SU-DHL-6 (cell line): ENCODE measurements at regions not wholly inside any gene's neighbourhood (a gene's known extent, or its start where the extent isn't known, plus 50 kb on each side); places are given as distances from the start of the nearest gene placed in this dataset.
"Not testable (repeated sequence)": the region's sequence is repeated elsewhere in the genome, so short reads cannot be mapped to it uniquely, and the experiment has no call there.

Experiments
- H2AFZ ChIP-seq: fragments of 200-600 bp; sonication (generic); 2 replicates; pipeline ENCODE4 v1.6.1; 2014; ENCODE audit warnings: low read depth, mild to moderate bottlenecking, moderate library complexity, mixed read lengths, antibody characterized with exemption, low read length; ENCODE audit not compliant: severe bottlenecking
- H3F3A ChIP-seq: fragments of 200-600 bp; shearing (Covaris generic); 2 replicates; pipeline ENCODE4 v1.6.0; 2016; ENCODE audit warnings: antibody characterized with exemption, mild to moderate bottlenecking; ENCODE audit not compliant: insufficient read depth
- H3K27ac ChIP-seq: fragments of 200-600 bp; sonication (generic); 2 replicates; pipeline ENCODE4 v1.5.1; 2016; ENCODE audit warnings: low read depth, mild to moderate bottlenecking, low read length, moderate library complexity, mixed read lengths
- H3K27me3 ChIP-seq: fragments of 200-600 bp; sonication (generic), shearing (Covaris generic); 2 replicates; pipeline ENCODE4 v1.6.0; 2014; ENCODE audit warnings: mild to moderate bottlenecking, low read length
- H3K36me3 ChIP-seq: fragments of 200-600 bp; sonication (generic); 2 replicates; pipeline ENCODE4 v1.6.1; 2014; ENCODE audit warnings: mild to moderate bottlenecking, low read length, mixed read lengths
- H3K4me2 ChIP-seq: fragments of 300-600, 200-600 bp; shearing (Covaris generic), sonication (generic); 2 replicates; pipeline ENCODE4 v1.6.0; 2014; ENCODE audit warnings: low read length, low read depth, mild to moderate bottlenecking; ENCODE audit not compliant: poor library complexity, severe bottlenecking
- H3K4me3 ChIP-seq: fragments of 200-600 bp; sonication (generic); 2 replicates; pipeline ENCODE4 v1.5.1; 2014; ENCODE audit warnings: antibody characterized with exemption, low read length, mild to moderate bottlenecking, mixed read lengths; ENCODE audit not compliant: insufficient read depth, poor library complexity, severe bottlenecking
- H3K79me2 ChIP-seq: fragments of 200-600 bp; sonication (generic); 2 replicates; pipeline ENCODE4 v1.6.1; 2014; ENCODE audit warnings: mild to moderate bottlenecking, low read length, moderate library complexity; ENCODE audit not compliant: insufficient read depth
- H3K9ac ChIP-seq: fragments of 200-600 bp; sonication (generic); 2 replicates; pipeline ENCODE4 v1.7.0; 2014; ENCODE audit warnings: mild to moderate bottlenecking, low read length
- H3K9me2 ChIP-seq: fragments of 200-600 bp; sonication (generic); replicated peaks from 2 replicates; pipeline ENCODE4 v1.6.1; 2014; ENCODE audit warnings: low read length; ENCODE audit not compliant: insufficient read depth
- H3K9me3 ChIP-seq: fragments of 200-600 bp; sonication (generic); 2 replicates; pipeline ENCODE4 v1.6.1; 2014; ENCODE audit warnings: low read length, mixed read lengths; ENCODE audit not compliant: insufficient read depth
- H4K20me1 ChIP-seq: fragments of 200-600 bp; sonication (generic); 2 replicates; pipeline ENCODE4 v1.6.1; 2014; ENCODE audit warnings: low read depth, mild to moderate bottlenecking, antibody characterized with exemption, low read length, moderate library complexity, mixed read lengths
- EZH2phosphoT487 ChIP-seq: fragments of 200-600 bp; sonication (generic), shearing (Covaris generic); conservative IDR thresholded peaks from 2 replicates; pipeline ENCODE4 v1.6.1; 2018; ENCODE audit warnings: mild to moderate bottlenecking, antibody characterized with exemption, low read length, moderate library complexity, mixed read lengths
- TF ChIP-seq, protein P1 (sequence below): fragments of 200-600 bp; sonication (generic); IDR thresholded peaks from one replicate; pipeline ENCODE4 v1.5.1; 2017; ENCODE audit warnings: antibody characterized with exemption, mild to moderate bottlenecking, low read length, moderate library complexity; ENCODE audit not compliant: insufficient read depth, poor library complexity, severe bottlenecking

DNA sequence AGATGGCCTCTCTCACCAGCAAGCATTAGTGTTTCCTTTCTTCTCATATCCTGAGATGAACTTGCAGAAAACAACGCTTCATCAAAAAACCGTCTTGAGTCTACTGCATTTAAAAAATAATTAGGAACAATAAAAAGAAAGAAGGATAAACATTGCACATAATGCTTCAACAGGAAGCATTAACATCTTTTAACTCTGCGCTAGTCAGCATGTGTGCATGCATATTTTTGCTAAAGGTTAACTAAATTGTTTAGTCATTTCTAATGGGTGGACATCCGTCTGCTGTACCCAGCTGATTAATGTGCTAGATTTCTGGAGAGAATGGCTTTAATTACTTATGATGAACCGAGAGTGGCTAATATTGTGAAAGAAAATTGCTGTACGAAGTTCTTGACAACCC is 349.3 kb downstream of the SOX4 start:
- H3K79me2 ChIP-seq, result no peaks in the 10 kb centered on the region
- H3F3A ChIP-seq, result no peaks in the 10 kb centered on the region
- no peaks in the 10 kb centered on the region for H3K9me2 ChIP-seq
- H3K4me3 ChIP-seq, result no peak overlapping the region
- H3K9me3 ChIP-seq, result no peaks in the 10 kb centered on the region
- no peaks in the 10 kb centered on the region for H3K27me3 ChIP-seq
- H3K36me3 ChIP-seq, result no peaks in the 10 kb centered on the region
- TF ChIP-seq EZH2phosphoT487, result no peak
- TF ChIP-seq, protein P1, sequence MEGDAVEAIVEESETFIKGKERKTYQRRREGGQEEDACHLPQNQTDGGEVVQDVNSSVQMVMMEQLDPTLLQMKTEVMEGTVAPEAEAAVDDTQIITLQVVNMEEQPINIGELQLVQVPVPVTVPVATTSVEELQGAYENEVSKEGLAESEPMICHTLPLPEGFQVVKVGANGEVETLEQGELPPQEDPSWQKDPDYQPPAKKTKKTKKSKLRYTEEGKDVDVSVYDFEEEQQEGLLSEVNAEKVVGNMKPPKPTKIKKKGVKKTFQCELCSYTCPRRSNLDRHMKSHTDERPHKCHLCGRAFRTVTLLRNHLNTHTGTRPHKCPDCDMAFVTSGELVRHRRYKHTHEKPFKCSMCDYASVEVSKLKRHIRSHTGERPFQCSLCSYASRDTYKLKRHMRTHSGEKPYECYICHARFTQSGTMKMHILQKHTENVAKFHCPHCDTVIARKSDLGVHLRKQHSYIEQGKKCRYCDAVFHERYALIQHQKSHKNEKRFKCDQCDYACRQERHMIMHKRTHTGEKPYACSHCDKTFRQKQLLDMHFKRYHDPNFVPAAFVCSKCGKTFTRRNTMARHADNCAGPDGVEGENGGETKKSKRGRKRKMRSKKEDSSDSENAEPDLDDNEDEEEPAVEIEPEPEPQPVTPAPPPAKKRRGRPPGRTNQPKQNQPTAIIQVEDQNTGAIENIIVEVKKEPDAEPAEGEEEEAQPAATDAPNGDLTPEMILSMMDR, result no peak
- no peak overlapping the region for H3K9ac ChIP-seq
- no peaks in the 10 kb centered on the region for H4K20me1 ChIP-seq
- H3K4me2 ChIP-seq, result no peak overlapping the region
- H2AFZ ChIP-seq, result no peak overlapping the region
- H3K27ac ChIP-seq, result no peak overlapping the region

- no peak overlapping the region for H3K9ac ChIP-seq
- no peak overlapping the region for H3K27ac ChIP-seq
Observed at GRCh38 chr6:21946298-21946783, 350.5 kb downstream of the PRL start.

GRCh38 chr6:21947227-21947626 is 349.6 kb downstream of the PRL start:
- not testable (repeated sequence) for H4K20me1 ChIP-seq, H3K4me2 ChIP-seq, H3K36me3 ChIP-seq, H3K4me3 ChIP-seq, H3K9me2 ChIP-seq, H3K27me3 ChIP-seq, H3K79me2 ChIP-seq, H3K9ac ChIP-seq, H3K9me3 ChIP-seq, H3F3A ChIP-seq, H3K27ac ChIP-seq, H2AFZ ChIP-seq

More at GRCh38 chr6:21946298-21946783, 350.5 kb downstream of the PRL start:
- Histone ChIP-seq H3F3A (no peaks in the 10 kb centered on the region), H3K36me3 (no peaks in the 10 kb centered on the region), H4K20me1 (no peaks in the 10 kb centered on the region), H3K9me3 (no peaks in the 10 kb centered on the region), H3K79me2 (no peaks in the 10 kb centered on the region), H3K27me3 (no peaks in the 10 kb centered on the region), H3K4me2 (no peak overlapping the region), H2AFZ (no peak overlapping the region), H3K4me3 (no peak overlapping the region), H3K9me2 (no peaks in the 10 kb centered on the region)
- no peak for TF ChIP-seq EZH2phosphoT487
- TF ChIP-seq, protein P1, result no peak

- Histone ChIP-seq H3K36me3 (no peaks in the 10 kb centered on the region), H3K79me2 (no peaks in the 10 kb centered on the region), H3K4me3 (no peak overlapping the region), H3K27ac (no peak overlapping the region), H3K9ac (no peak overlapping the region), H3K4me2 (no peak overlapping the region), H3F3A (no peaks in the 10 kb centered on the region), H4K20me1 (no peaks in the 10 kb centered on the region), H3K9me3 (no peaks in the 10 kb centered on the region), H3K9me2 (no peaks in the 10 kb centered on the region), H2AFZ (no peak overlapping the region), H3K27me3 (no peaks in the 10 kb centered on the region)
- TF ChIP-seq, protein P1, result no peak
- no peak for TF ChIP-seq EZH2phosphoT487
Observed at GRCh38 chr6:21947731-21948386, 349.0 kb downstream of the PRL start.
